GM12878 (cell line): ENCODE measurements at regions not wholly inside any gene's neighbourhood (a gene's known extent, or its start where the extent isn't known, plus 50 kb on each side); places are given as distances from the start of the nearest gene placed in this dataset.

Experiments
- ATAC-seq: fragments of 200-7000 bp; cut with Tn5 transposase; 3 replicates; pipeline ENCODE4 v1.9.1; 2020; ENCODE audit warnings: mild to moderate bottlenecking, moderate library complexity
- BruUV-seq: library from RNA; stranded (reverse); fragments of 400-500 nt; replicated peaks from 2 replicates; lab custom pipeline; 2021; lab: Mats Ljungman, UMichigan
- CTCF ChIA-PET: fragments of 300-600 bp; sonication (Branson Sonifier 250); formaldehyde crosslinking; extraction: SDS; loops from one replicate; lab custom pipeline; 2021; ENCODE audit warnings: inconsistent platforms; lab: Yijun Ruan, JAX
- POLR2A ChIA-PET: fragments of 350-600 bp; formaldehyde crosslinking; extraction: SDS; loops from one replicate; lab custom pipeline; 2021; ENCODE audit warnings: inconsistent platforms; lab: Charles Lee
- RAD21 ChIA-PET: fragments of 300-600 bp; sonication (Branson Sonifier 250); formaldehyde crosslinking; loops from one replicate; lab custom pipeline; 2023; ENCODE audit warnings: antibody characterized with exemption; ENCODE audit not compliant: unreplicated experiment; lab: Charles Lee
- SMC1A ChIA-PET: fragments of 300-600 bp; sonication (Branson Sonifier 250); formaldehyde crosslinking; loops from one replicate; lab custom pipeline; 2023; ENCODE audit not compliant: unreplicated experiment, uncharacterized antibody; lab: Charles Lee
- DNase-seq: peaks from one replicate; pipeline ENCODE4 v3.0.0-alpha.2; 2011; ENCODE audit warnings: low read depth, low spot score
- FAIRE-seq: peaks from 3 replicates; lab custom pipeline; 2011; peaks lifted over from hg19 to GRCh38; lab: Jason Lieb, UNC
- H2AFZ ChIP-seq: 2 replicates; pipeline ENCODE4 v1.6.0; 2011; ENCODE audit warnings: low read depth, low read length, control low read depth; ENCODE audit not compliant: control insufficient read depth
- H3K27ac ChIP-seq: 2 replicates; pipeline ENCODE4 v1.5.1; 2011; ENCODE audit warnings: control low read depth; ENCODE audit not compliant: control insufficient read depth, insufficient read depth
- H3K27me3 ChIP-seq, 2 experiments: replicated peaks in 1 of 2; 2 replicates each; pipeline versions ENCODE4 v1.6.0 to v1.6.1; 2011; ENCODE audit warnings: low read length in 1 of 2; ENCODE audit not compliant: control insufficient read depth in 2 of 2, insufficient read depth in 2 of 2
- H3K36me3 ChIP-seq, 2 experiments: 2 replicates each; pipeline ENCODE4 v1.5.1; 2011; ENCODE audit warnings: low read length in 1 of 2; ENCODE audit not compliant: control insufficient read depth in 2 of 2, insufficient read depth in 2 of 2
- H3K4me1 ChIP-seq: 2 replicates; pipeline ENCODE4 v1.6.1; 2011; ENCODE audit warnings: mild to moderate bottlenecking, low read length, moderate library complexity, mixed read lengths; ENCODE audit not compliant: control insufficient read depth, insufficient read depth
- H3K4me2 ChIP-seq: 2 replicates; pipeline ENCODE4 v1.6.0; 2011; ENCODE audit warnings: control low read depth; ENCODE audit not compliant: control insufficient read depth, insufficient read depth
- H3K4me3 ChIP-seq: fragments of 200-600 bp; sonication (generic); 2 replicates; pipeline ENCODE4 v1.5.1; 2016
- H3K79me2 ChIP-seq: 2 replicates; pipeline ENCODE4 v1.6.0; 2011; ENCODE audit warnings: low read length; ENCODE audit not compliant: control insufficient read depth, insufficient read depth
- H3K9ac ChIP-seq: 2 replicates; pipeline ENCODE4 v1.8.0; 2011; ENCODE audit warnings: low read length, control low read depth, mixed read lengths; ENCODE audit not compliant: control insufficient read depth, insufficient read depth
- H3K9me3 ChIP-seq: replicated peaks from 3 replicates; pipeline ENCODE4 v1.5.1; 2011; ENCODE audit warnings: mild to moderate bottlenecking, low read length; ENCODE audit not compliant: control insufficient read depth, insufficient read depth
- H4K20me1 ChIP-seq: 2 replicates; pipeline ENCODE4 v1.6.0; 2011; ENCODE audit not compliant: control insufficient read depth, insufficient read depth
- BMI1 ChIP-seq: fragments of 450-650 bp; IDR thresholded peaks from 2 replicates; pipeline ENCODE4 v1.6.1; 2016; ENCODE audit warnings: mild to moderate bottlenecking, moderate library complexity, borderline replicate concordance
- CUX1 ChIP-seq: IDR thresholded peaks from 2 replicates; pipeline ENCODE4 v1.6.1; 2012; ENCODE audit warnings: improper control_type of control experiment, low read depth, low read length; ENCODE audit not compliant: insufficient replicate concordance
- EP300 ChIP-seq, 2 experiments: fragments of 150-350 bp in 1 of 2; IDR thresholded peaks; 2 replicates each; pipeline ENCODE4 v1.6.1; 2011 to 2012; ENCODE audit warnings: low read depth in 2 of 2, low read length in 2 of 2, borderline replicate concordance in 1 of 2, improper control_type of control experiment in 1 of 2, inconsistent platforms in 1 of 2; ENCODE audit not compliant: control insufficient read depth in 1 of 2
- FOXM1 ChIP-seq: IDR thresholded peaks from 2 replicates; pipeline ENCODE4 v1.6.1; 2012; ENCODE audit warnings: low read depth, mild to moderate bottlenecking, inconsistent platforms, low read length, moderate library complexity
- HDAC2 ChIP-seq: fragments of 200-600 bp; sonication (generic); IDR thresholded peaks from 2 replicates; pipeline ENCODE4 v1.6.1; 2017
- HDAC6 ChIP-seq: fragments of 200-600 bp; sonication (generic); IDR thresholded peaks from one replicate; pipeline ENCODE4 v1.8.0; 2017; ENCODE audit warnings: antibody characterized with exemption; ENCODE audit not compliant: unreplicated experiment
- SP1 ChIP-seq: IDR thresholded peaks from one replicate; pipeline ENCODE4 v1.6.1; 2011; ENCODE audit warnings: low read depth, low read length
- WGBS: methylation state at CpG from one replicate; pipeline ENCODE4 v1.1.6; 2016; ENCODE audit warnings: low lambda C conversion rate; ENCODE audit not compliant: insufficient replicate concordance, insufficient coverage; ENCODE audit errors: missing lambda C conversion rate; 5-methylcytosine and 5-hydroxymethylcytosine counted together
- in situ Hi-C: fragments of 300-500 bp; cut with MboI; formaldehyde crosslinking; loops from 9 replicates; pipeline ENCODE4 v1.14.3; 2018; ENCODE audit warnings: mixed read lengths
- intact Hi-C: fragments of 100-400 bp; cut with micrococcal nuclease; formaldehyde crosslinking; loops from one replicate; pipeline ENCODE4 v1.14.2; 2022; ENCODE audit not compliant: unreplicated experiment
- TF ChIP-seq, protein P1 (sequence below): IDR thresholded peaks from 2 replicates; pipeline ENCODE4 v1.6.1; 2011; ENCODE audit warnings: low read depth, low read length, improper control_type of control experiment, borderline replicate concordance

GRCh38 chr14:53861781-53862180 is 94.8 kb downstream of the BMP4 start:
- no peak for TF ChIP-seq EP300 (IDR thresholded peaks at IDR 0.05; ENCODE audit: borderline replicate concordance in 1 of 2, control insufficient read depth in 1 of 2, low read depth in 2 of 2, low read length in 2 of 2)
- no peak for TF ChIP-seq BMI1
- TF ChIP-seq, protein P1, sequence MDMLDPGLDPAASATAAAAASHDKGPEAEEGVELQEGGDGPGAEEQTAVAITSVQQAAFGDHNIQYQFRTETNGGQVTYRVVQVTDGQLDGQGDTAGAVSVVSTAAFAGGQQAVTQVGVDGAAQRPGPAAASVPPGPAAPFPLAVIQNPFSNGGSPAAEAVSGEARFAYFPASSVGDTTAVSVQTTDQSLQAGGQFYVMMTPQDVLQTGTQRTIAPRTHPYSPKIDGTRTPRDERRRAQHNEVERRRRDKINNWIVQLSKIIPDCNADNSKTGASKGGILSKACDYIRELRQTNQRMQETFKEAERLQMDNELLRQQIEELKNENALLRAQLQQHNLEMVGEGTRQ: no peak
- TF ChIP-seq SP1: no peak
- TF ChIP-seq HDAC6: no peak
- no peak for TF ChIP-seq CUX1
- TF ChIP-seq HDAC2: no peak
- no peak for TF ChIP-seq FOXM1
- WGBS: 8% methylated on average over 5 of the region's 5 CpGs
- Histone ChIP-seq H3K4me2 (no peak overlapping the region), H2AFZ (no peak overlapping the region), H3K9ac (no peak overlapping the region), H4K20me1 (no peaks in the 10 kb centered on the region), H3K27me3 (peaks cover 0 to 2% of the 10 kb centered on the region in 2 experiments; a peak in 1 of 4 replicates), H3K4me1 (no peaks in the 10 kb centered on the region), H3K36me3 (no peaks in the 10 kb centered on the region), H3K4me3 (no peak overlapping the region), H3K9me3 (no peaks in the 10 kb centered on the region), H3K27ac (no peak overlapping the region), H3K79me2 (no peaks in the 10 kb centered on the region)
- intact Hi-C loops (no loop called here), in situ Hi-C loops (no loop called here)
- ChIA-PET SMC1A (no interaction called here), POLR2A (no interaction called here), CTCF (no interaction called here), RAD21 (no interaction called here)
- DNase-seq (no peak), ATAC-seq (no peak), FAIRE-seq (no peak)
- no TSS peak for BruUV-seq
